ENCODE measurements at regions not wholly inside any gene's neighbourhood (a gene's known extent, or its start where the extent isn't known, plus 50 kb on each side); places are given as distances from the start of the nearest gene placed in this dataset.
A peak's percentile ranks its signal among the peaks of the same experiment; 100 is the strongest.

DNA sequence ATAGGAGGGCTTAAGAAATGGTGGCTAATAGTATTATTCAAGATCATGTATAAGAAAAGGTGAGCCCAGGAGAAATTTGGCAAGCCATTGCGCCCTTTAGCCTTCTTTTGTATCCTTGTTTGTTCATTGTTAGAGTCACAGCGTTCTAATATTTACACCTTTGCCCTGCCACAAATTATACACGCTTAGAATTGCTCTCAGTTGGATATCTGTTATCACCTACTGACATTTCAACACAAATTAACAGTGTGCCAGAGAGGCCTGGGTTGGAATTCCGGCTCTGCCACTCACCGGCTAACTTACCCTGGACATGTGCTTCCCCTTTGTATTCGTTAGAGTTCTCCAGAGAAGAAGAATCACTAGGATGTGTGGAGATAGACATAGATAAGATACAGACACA, 148.7 kb upstream of the KIT start:
- Histone ChIP-seq H3K79me1 (ENCODE audit: low read length) (no peaks in the 10 kb centered on the region), H3K27me3 (ENCODE audit: insufficient read depth, low read length, poor library complexity) (peaks cover 1% of the 10 kb centered on the region)
- no CpG with 5 or more reads among the region's 6 CpGs for WGBS (ENCODE audit: extremely low coverage, insufficient coverage, low lambda C conversion rate)

GRCh38 chr4:54513204-54513603, 144.6 kb upstream of the KIT start:
- Histone ChIP-seq H3K56ac (ENCODE audit: low read length) (no peak overlapping the region), H2BK5ac (ENCODE audit: low read length) (no peak overlapping the region), H3K79me2 (ENCODE audit: control insufficient read depth, insufficient read depth, low read length) (no peaks in the 10 kb centered on the region), H3K27ac (ENCODE audit: low read depth, low read length) (no peak overlapping the region), H2BK120ac (ENCODE audit: low read depth, low read length) (no peak overlapping the region), H3K18ac (ENCODE audit: low read length) (no peak overlapping the region), H4K8ac (ENCODE audit: low read depth, low read length) (no peak overlapping the region), H3K9ac (ENCODE audit: low read length) (no peak overlapping the region), H3K4me1 (ENCODE audit: control insufficient read depth, low read depth, low read length) (peaks cover 2% of the 10 kb centered on the region), H4K5ac (ENCODE audit: low read length) (no peak overlapping the region), H3K4me2 (ENCODE audit: low read length) (no peak overlapping the region), H3K79me1 (ENCODE audit: low read length) (no peaks in the 10 kb centered on the region), H3K36me3 (ENCODE audit: control insufficient read depth, insufficient read depth, low read length) (no peaks in the 10 kb centered on the region), H3K23ac (ENCODE audit: low read length) (no peak overlapping the region), H3K4ac (ENCODE audit: low read depth, low read length) (no peak overlapping the region), H2AK5ac (ENCODE audit: low read length) (no peak overlapping the region), H3K27me3 (ENCODE audit: insufficient read depth, low read length, poor library complexity) (no peaks in the 10 kb centered on the region), H2BK15ac (replicated peaks; ENCODE audit: low read depth) (no peak overlapping the region), H3K4me3 (ENCODE audit: low read length) (no peak overlapping the region)
- no CpG with 5 or more reads among the region's 6 CpGs for WGBS (ENCODE audit: extremely low coverage, insufficient coverage, low lambda C conversion rate)
- peak; percentile 50 for DNase-seq

More for the DNA sequence above, 148.7 kb upstream of the KIT start:
- no peak overlapping the region for H3K27ac ChIP-seq (ENCODE audit: low read depth, low read length)
- no peak overlapping the region for H3K18ac ChIP-seq (ENCODE audit: low read length)
- H3K9ac ChIP-seq (ENCODE audit: low read length): no peak overlapping the region
- DNase-seq: no peak
- no peak overlapping the region for H3K23ac ChIP-seq (ENCODE audit: low read length)
- no peak overlapping the region for H2BK15ac ChIP-seq (replicated peaks; ENCODE audit: low read depth)
- no peak overlapping the region for H4K8ac ChIP-seq (ENCODE audit: low read depth, low read length)
- no peak overlapping the region for H2BK5ac ChIP-seq (ENCODE audit: low read length)
- no peaks in the 10 kb centered on the region for H3K79me2 ChIP-seq (ENCODE audit: control insufficient read depth, insufficient read depth, low read length)
- no peak overlapping the region for H2AK5ac ChIP-seq (ENCODE audit: low read length)
- H3K56ac ChIP-seq (ENCODE audit: low read length): no peak overlapping the region
- no peak overlapping the region for H3K4me2 ChIP-seq (ENCODE audit: low read length)
- no peak overlapping the region for H4K5ac ChIP-seq (ENCODE audit: low read length)
- no peaks in the 10 kb centered on the region for H3K4me1 ChIP-seq (ENCODE audit: control insufficient read depth, low read depth, low read length)
- H3K4me3 ChIP-seq (ENCODE audit: low read length): no peak overlapping the region
- H3K4ac ChIP-seq (ENCODE audit: low read depth, low read length): no peak overlapping the region
- no peak overlapping the region for H2BK120ac ChIP-seq (ENCODE audit: low read depth, low read length)
- no peaks in the 10 kb centered on the region for H3K36me3 ChIP-seq (ENCODE audit: control insufficient read depth, insufficient read depth, low read length)

DNA sequence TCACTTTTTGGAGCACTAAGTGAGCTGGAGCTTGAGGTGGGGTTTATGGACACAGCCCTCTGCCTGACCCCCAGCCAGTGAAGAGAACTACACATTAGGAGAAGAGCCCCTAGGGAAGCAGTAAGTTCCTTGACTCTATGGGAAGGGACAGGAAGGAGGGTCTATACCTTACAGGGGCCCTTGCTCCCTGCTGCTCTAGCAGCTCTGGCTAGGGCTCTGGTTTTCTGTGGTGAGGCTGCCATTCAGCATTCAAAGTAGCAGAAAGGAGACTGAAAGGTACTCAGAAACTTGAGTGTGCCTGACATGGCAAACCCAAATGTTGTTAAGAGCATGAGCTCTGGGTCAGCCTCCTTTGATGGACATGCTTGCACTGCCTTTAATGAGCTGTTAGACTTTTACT, 144.0 kb upstream of the KIT start:
- Histone ChIP-seq H3K9ac (ENCODE audit: low read length) (no peak overlapping the region), H3K27ac (ENCODE audit: low read depth, low read length) (no peak overlapping the region), H3K79me1 (ENCODE audit: low read length) (no peaks in the 10 kb centered on the region), H3K23ac (ENCODE audit: low read length) (peak overlapping the region; percentile 6), H4K5ac (ENCODE audit: low read length) (no peak overlapping the region), H3K27me3 (ENCODE audit: insufficient read depth, low read length, poor library complexity) (no peaks in the 10 kb centered on the region), H4K8ac (ENCODE audit: low read depth, low read length) (no peak overlapping the region), H3K4me2 (ENCODE audit: low read length) (no peak overlapping the region), H3K4ac (ENCODE audit: low read depth, low read length) (no peak overlapping the region), H2AK5ac (ENCODE audit: low read length) (no peak overlapping the region), H3K4me3 (ENCODE audit: low read length) (no peak overlapping the region), H3K18ac (ENCODE audit: low read length) (no peak overlapping the region), H2BK15ac (replicated peaks; ENCODE audit: low read depth) (no peak overlapping the region), H3K56ac (ENCODE audit: low read length) (no peak overlapping the region), H2BK5ac (ENCODE audit: low read length) (no peak overlapping the region), H3K4me1 (ENCODE audit: control insufficient read depth, low read depth, low read length) (peaks cover 2% of the 10 kb centered on the region), H3K79me2 (ENCODE audit: control insufficient read depth, insufficient read depth, low read length) (no peaks in the 10 kb centered on the region), H2BK120ac (ENCODE audit: low read depth, low read length) (no peak overlapping the region), H3K36me3 (ENCODE audit: control insufficient read depth, insufficient read depth, low read length) (no peaks in the 10 kb centered on the region)
- DNase-seq: no peak

GRCh38 chr4:54516556-54517215, 141.1 kb upstream of the KIT start:
- WGBS (ENCODE audit: extremely low coverage, insufficient coverage, low lambda C conversion rate): no CpG with 5 or more reads among the region's 4 CpGs
- DNase-seq: no peak
- H3K23ac ChIP-seq (ENCODE audit: low read length): no peak overlapping the region

DNA sequence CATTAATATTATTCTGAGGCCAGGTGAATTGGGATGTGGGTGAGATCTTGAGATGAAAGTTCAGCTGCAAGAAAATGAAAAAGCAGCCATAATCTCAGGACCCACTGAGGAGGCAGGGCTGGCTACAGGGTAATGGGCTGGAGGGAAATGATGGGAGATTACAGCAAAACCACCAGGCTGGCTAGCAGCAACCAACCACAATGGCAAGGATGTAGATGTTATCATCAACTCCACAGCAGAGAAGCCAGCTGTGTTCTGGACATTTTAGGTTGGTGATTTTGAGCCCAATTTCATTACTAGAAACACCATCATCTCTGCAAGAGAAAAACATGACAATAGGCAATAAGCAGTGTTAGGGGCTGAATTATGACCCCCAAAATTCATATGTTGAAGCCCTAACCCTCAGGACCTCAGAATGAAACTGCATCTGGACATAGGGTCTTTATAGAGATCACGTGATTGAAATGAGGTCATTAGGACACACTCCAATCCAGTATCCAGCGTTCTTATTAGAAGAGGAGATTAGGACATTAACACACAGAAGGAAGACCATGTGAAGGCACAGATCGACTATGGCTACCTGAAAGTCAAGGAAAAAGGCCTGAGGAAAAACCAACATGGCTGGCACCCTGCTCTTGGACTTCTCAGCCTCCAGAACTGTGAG, 139.8 kb upstream of the KIT start:
- Histone ChIP-seq H4K5ac (ENCODE audit: low read length) (no peak overlapping the region), H4K8ac (ENCODE audit: low read depth, low read length) (no peak overlapping the region), H3K9ac (ENCODE audit: low read length) (no peak overlapping the region), H3K18ac (ENCODE audit: low read length) (no peak overlapping the region), H3K79me1 (ENCODE audit: low read length) (no peaks in the 10 kb centered on the region), H3K4me1 (ENCODE audit: control insufficient read depth, low read depth, low read length) (peaks cover 2% of the 10 kb centered on the region), H3K4me3 (ENCODE audit: low read length) (no peak overlapping the region), H2BK120ac (ENCODE audit: low read depth, low read length) (no peak overlapping the region), H3K27me3 (ENCODE audit: insufficient read depth, low read length, poor library complexity) (no peaks in the 10 kb centered on the region), H3K36me3 (ENCODE audit: control insufficient read depth, insufficient read depth, low read length) (no peaks in the 10 kb centered on the region), H3K27ac (ENCODE audit: low read depth, low read length) (no peak overlapping the region), H3K23ac (ENCODE audit: low read length) (no peak overlapping the region), H3K79me2 (ENCODE audit: control insufficient read depth, insufficient read depth, low read length) (no peaks in the 10 kb centered on the region), H3K4ac (ENCODE audit: low read depth, low read length) (no peak overlapping the region), H2AK5ac (ENCODE audit: low read length) (no peak overlapping the region), H3K4me2 (ENCODE audit: low read length) (no peak overlapping the region), H2BK15ac (replicated peaks; ENCODE audit: low read depth) (no peak overlapping the region), H2BK5ac (ENCODE audit: low read length) (no peak overlapping the region), H3K56ac (ENCODE audit: low read length) (peak overlapping the region; percentile 22)
- no CpG with 5 or more reads among the region's 3 CpGs for WGBS (ENCODE audit: extremely low coverage, insufficient coverage, low lambda C conversion rate)
- no peak for DNase-seq

More at GRCh38 chr4:54516556-54517215, 141.1 kb upstream of the KIT start:
- no peak overlapping the region for H3K4me2 ChIP-seq (ENCODE audit: low read length)
- H3K27ac ChIP-seq (ENCODE audit: low read depth, low read length): no peak overlapping the region
- peak overlapping the region; percentile 22 for H3K56ac ChIP-seq (ENCODE audit: low read length)
- peaks cover 2% of the 10 kb centered on the region for H3K4me1 ChIP-seq (ENCODE audit: control insufficient read depth, low read depth, low read length)
- no peak overlapping the region for H4K8ac ChIP-seq (ENCODE audit: low read depth, low read length)
- H4K5ac ChIP-seq (ENCODE audit: low read length): no peak overlapping the region
- no peak overlapping the region for H2AK5ac ChIP-seq (ENCODE audit: low read length)
- no peaks in the 10 kb centered on the region for H3K79me1 ChIP-seq (ENCODE audit: low read length)
- H2BK15ac ChIP-seq (replicated peaks; ENCODE audit: low read depth): no peak overlapping the region
- H3K4me3 ChIP-seq (ENCODE audit: low read length): no peak overlapping the region
- H3K79me2 ChIP-seq (ENCODE audit: control insufficient read depth, insufficient read depth, low read length): no peaks in the 10 kb centered on the region
- H3K27me3 ChIP-seq (ENCODE audit: insufficient read depth, low read length, poor library complexity): no peaks in the 10 kb centered on the region
- no peak overlapping the region for H3K9ac ChIP-seq (ENCODE audit: low read length)
- peak overlapping the region; percentile 44 for H2BK5ac ChIP-seq (ENCODE audit: low read length)
- H3K4ac ChIP-seq (ENCODE audit: low read depth, low read length): no peak overlapping the region
- H3K36me3 ChIP-seq (ENCODE audit: control insufficient read depth, insufficient read depth, low read length): no peaks in the 10 kb centered on the region
- H3K18ac ChIP-seq (ENCODE audit: low read length): no peak overlapping the region
- H2BK120ac ChIP-seq (ENCODE audit: low read depth, low read length): no peak overlapping the region

DNA sequence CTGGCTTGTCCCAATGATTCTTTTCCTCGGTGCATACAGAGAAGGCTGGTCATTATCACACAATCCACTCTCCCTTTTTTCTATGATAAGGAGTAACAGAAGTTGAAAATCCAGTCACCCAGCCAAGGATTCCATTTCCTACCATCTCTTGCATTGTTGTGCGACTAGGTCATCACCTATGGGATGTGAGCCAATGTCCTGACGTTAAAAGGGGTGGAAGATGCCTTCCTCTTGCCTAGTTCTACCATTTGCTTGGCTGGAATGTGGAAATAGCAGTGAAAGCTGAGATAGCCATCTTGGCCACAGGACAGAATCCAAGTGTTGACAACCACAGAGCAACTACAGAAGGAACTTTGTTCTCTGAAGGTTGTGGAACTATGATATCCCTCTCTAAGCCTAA, 132.2 kb upstream of the KIT start:
- no peak overlapping the region for H3K4me3 ChIP-seq (ENCODE audit: low read length)
- no peak overlapping the region for H3K27ac ChIP-seq (ENCODE audit: low read depth, low read length)
- WGBS (ENCODE audit: extremely low coverage, insufficient coverage, low lambda C conversion rate): no CpG with 5 or more reads among the region's 3 CpGs
- H3K4me1 ChIP-seq (ENCODE audit: control insufficient read depth, low read depth, low read length): peaks cover 1% of the 10 kb centered on the region
- peak; percentile 86 for DNase-seq
- H3K18ac ChIP-seq (ENCODE audit: low read length): no peak overlapping the region
- H4K8ac ChIP-seq (ENCODE audit: low read depth, low read length): no peak overlapping the region
- no peaks in the 10 kb centered on the region for H3K36me3 ChIP-seq (ENCODE audit: control insufficient read depth, insufficient read depth, low read length)
- no peak overlapping the region for H3K4me2 ChIP-seq (ENCODE audit: low read length)
- H3K27me3 ChIP-seq (ENCODE audit: insufficient read depth, low read length, poor library complexity): no peaks in the 10 kb centered on the region
- no peak overlapping the region for H2BK120ac ChIP-seq (ENCODE audit: low read depth, low read length)
- no peak overlapping the region for H2BK15ac ChIP-seq (replicated peaks; ENCODE audit: low read depth)
- no peak overlapping the region for H3K4ac ChIP-seq (ENCODE audit: low read depth, low read length)
- H2BK5ac ChIP-seq (ENCODE audit: low read length): no peak overlapping the region
- H3K23ac ChIP-seq (ENCODE audit: low read length): no peak overlapping the region
- no peak overlapping the region for H3K9ac ChIP-seq (ENCODE audit: low read length)
- no peak overlapping the region for H3K56ac ChIP-seq (ENCODE audit: low read length)
- no peaks in the 10 kb centered on the region for H3K79me2 ChIP-seq (ENCODE audit: control insufficient read depth, insufficient read depth, low read length)
- no peaks in the 10 kb centered on the region for H3K79me1 ChIP-seq (ENCODE audit: low read length)
- H2AK5ac ChIP-seq (ENCODE audit: low read length): no peak overlapping the region
- H4K5ac ChIP-seq (ENCODE audit: low read length): no peak overlapping the region
